T-helper 2 cell treated with Interferon-gamma antibody and Interleukin-4, amounts not matched to agents 5 μg/mL and 100 μg/mL, for 36 hours (primary cell): ENCODE measurements at regions not wholly inside any gene's neighbourhood (a gene's known extent, or its start where the extent isn't known, plus 50 kb on each side); places are given as distances from the start of the nearest gene placed in this dataset.

Source experiments
- DNase-seq: peaks from one replicate; pipeline ENCODE4 v3.0.0; 2021; ENCODE audit warnings: low spot score
- H3K27ac Mint-ChIP-seq: one replicate; pipeline ENCODE4 v1.8.0; 2021; ENCODE audit warnings: mild to moderate bottlenecking, mixed read lengths
- H3K27me3 Mint-ChIP-seq: one replicate; pipeline ENCODE4 v1.8.0; 2021; ENCODE audit warnings: low read depth, mixed read lengths
- H3K36me3 Mint-ChIP-seq: one replicate; pipeline ENCODE4 v1.8.0; 2021; ENCODE audit warnings: low read depth, mixed read lengths
- H3K4me1 Mint-ChIP-seq: one replicate; pipeline ENCODE4 v1.8.0; 2021; ENCODE audit warnings: low read depth, mixed read lengths
- H3K4me3 Mint-ChIP-seq: one replicate; pipeline ENCODE4 v1.8.0; 2022; ENCODE audit warnings: mild to moderate bottlenecking, moderate library complexity, mixed read lengths
- H3K9me3 Mint-ChIP-seq: one replicate; pipeline ENCODE4 v1.8.0; 2021; ENCODE audit warnings: mixed read lengths

GRCh38 chr2:104904889-104905288 is 51.0 kb downstream of the POU3F3 start:
- Mint-ChIP-seq H3K27ac (no peak overlapping the region), H3K27me3 (peaks cover 6% of the 10 kb centered on the region), H3K9me3 (no peaks in the 10 kb centered on the region), H3K4me3 (no peak overlapping the region), H3K4me1 (no peaks in the 10 kb centered on the region), H3K36me3 (no peaks in the 10 kb centered on the region)
- no peak for DNase-seq

- no peak overlapping the region for H3K27ac Mint-ChIP-seq
- no peaks in the 10 kb centered on the region for H3K4me1 Mint-ChIP-seq
- no peak overlapping the region for H3K4me3 Mint-ChIP-seq
- H3K9me3 Mint-ChIP-seq: no peaks in the 10 kb centered on the region
- H3K27me3 Mint-ChIP-seq: peaks cover 8% of the 10 kb centered on the region
- H3K36me3 Mint-ChIP-seq: no peaks in the 10 kb centered on the region
- DNase-seq: no peak
Measured at GRCh38 chr2:104909317-104909716, 55.4 kb downstream of the POU3F3 start.

- no peak for DNase-seq
- Mint-ChIP-seq H3K27ac (no peak overlapping the region), H3K4me1 (no peaks in the 10 kb centered on the region), H3K36me3 (no peaks in the 10 kb centered on the region), H3K27me3 (peaks cover 2% of the 10 kb centered on the region), H3K4me3 (no peak overlapping the region), H3K9me3 (no peaks in the 10 kb centered on the region)
Measured at GRCh38 chr2:104914509-104914908, 60.6 kb downstream of the POU3F3 start.

- Mint-ChIP-seq H3K4me3 (no peak overlapping the region), H3K9me3 (no peaks in the 10 kb centered on the region), H3K27ac (no peak overlapping the region), H3K27me3 (peaks cover 2% of the 10 kb centered on the region), H3K36me3 (no peaks in the 10 kb centered on the region), H3K4me1 (no peaks in the 10 kb centered on the region)
- DNase-seq: no peak
Measured at GRCh38 chr2:104915107-104915793, 61.3 kb downstream of the POU3F3 start.

GRCh38 chr2:104919127-104919526 is 65.2 kb downstream of the POU3F3 start:
- H3K27ac Mint-ChIP-seq: no peak overlapping the region
- no peak for DNase-seq
- H3K4me1 Mint-ChIP-seq: no peaks in the 10 kb centered on the region
- H3K36me3 Mint-ChIP-seq: no peaks in the 10 kb centered on the region
- H3K4me3 Mint-ChIP-seq: no peak overlapping the region
- H3K27me3 Mint-ChIP-seq: no peaks in the 10 kb centered on the region
- no peaks in the 10 kb centered on the region for H3K9me3 Mint-ChIP-seq

- Mint-ChIP-seq H3K27me3 (no peaks in the 10 kb centered on the region), H3K36me3 (no peaks in the 10 kb centered on the region), H3K4me1 (no peaks in the 10 kb centered on the region), H3K27ac (no peak overlapping the region), H3K4me3 (no peak overlapping the region), H3K9me3 (no peaks in the 10 kb centered on the region)
- no peak for DNase-seq
Measured at GRCh38 chr2:104923665-104924064, 69.8 kb downstream of the POU3F3 start.

- H3K27me3 Mint-ChIP-seq: no peaks in the 10 kb centered on the region
- no peaks in the 10 kb centered on the region for H3K36me3 Mint-ChIP-seq
- no peaks in the 10 kb centered on the region for H3K9me3 Mint-ChIP-seq
- no peak overlapping the region for H3K4me3 Mint-ChIP-seq
- DNase-seq: no peak
- H3K27ac Mint-ChIP-seq: no peak overlapping the region
- H3K4me1 Mint-ChIP-seq: no peaks in the 10 kb centered on the region
Measured at GRCh38 chr2:104929663-104930062, 75.7 kb downstream of the POU3F3 start.

GRCh38 chr2:104930732-104931131 is 76.8 kb downstream of the POU3F3 start:
- H3K4me3 Mint-ChIP-seq: no peak overlapping the region
- H3K36me3 Mint-ChIP-seq: no peaks in the 10 kb centered on the region
- no peak overlapping the region for H3K27ac Mint-ChIP-seq
- no peaks in the 10 kb centered on the region for H3K9me3 Mint-ChIP-seq
- DNase-seq: no peak
- H3K27me3 Mint-ChIP-seq: no peaks in the 10 kb centered on the region
- H3K4me1 Mint-ChIP-seq: no peaks in the 10 kb centered on the region

GRCh38 chr2:104932243-104932642 is 78.3 kb downstream of the POU3F3 start:
- H3K27me3 Mint-ChIP-seq: no peaks in the 10 kb centered on the region
- H3K9me3 Mint-ChIP-seq: no peaks in the 10 kb centered on the region
- no peaks in the 10 kb centered on the region for H3K4me1 Mint-ChIP-seq
- H3K36me3 Mint-ChIP-seq: no peaks in the 10 kb centered on the region
- H3K27ac Mint-ChIP-seq: no peak overlapping the region
- no peak for DNase-seq
- no peak overlapping the region for H3K4me3 Mint-ChIP-seq

GRCh38 chr2:104933151-104933917 is 79.4 kb downstream of the POU3F3 start:
- Mint-ChIP-seq H3K4me3 (no peak overlapping the region), H3K27me3 (peaks cover 1% of the 10 kb centered on the region), H3K27ac (no peak overlapping the region), H3K4me1 (peaks cover 1% of the 10 kb centered on the region), H3K36me3 (no peaks in the 10 kb centered on the region), H3K9me3 (no peaks in the 10 kb centered on the region)
- no peak for DNase-seq

GRCh38 chr2:104936527-104936926 is 82.6 kb downstream of the POU3F3 start:
- no peak for DNase-seq
- Mint-ChIP-seq H3K36me3 (no peaks in the 10 kb centered on the region), H3K9me3 (no peaks in the 10 kb centered on the region), H3K4me3 (no peak overlapping the region), H3K27me3 (peaks cover 5% of the 10 kb centered on the region), H3K27ac (no peak overlapping the region), H3K4me1 (peaks cover 3% of the 10 kb centered on the region)

- H3K4me1 Mint-ChIP-seq: peaks cover 3% of the 10 kb centered on the region
- no peaks in the 10 kb centered on the region for H3K36me3 Mint-ChIP-seq
- no peaks in the 10 kb centered on the region for H3K9me3 Mint-ChIP-seq
- peak overlapping the region; percentile 45 for H3K4me3 Mint-ChIP-seq
- H3K27ac Mint-ChIP-seq: no peak overlapping the region
- no peak for DNase-seq
- peaks cover 7% of the 10 kb centered on the region for H3K27me3 Mint-ChIP-seq
Measured at GRCh38 chr2:104938231-104938941, 84.5 kb downstream of the POU3F3 start.

- Mint-ChIP-seq H3K36me3 (no peaks in the 10 kb centered on the region), H3K27ac (no peak overlapping the region), H3K27me3 (peaks cover 7% of the 10 kb centered on the region), H3K4me3 (no peak overlapping the region), H3K4me1 (peaks cover 3% of the 10 kb centered on the region), H3K9me3 (no peaks in the 10 kb centered on the region)
- DNase-seq: no peak
Measured at GRCh38 chr2:104939570-104940217, 85.8 kb downstream of the POU3F3 start.

- DNase-seq: no peak
- Mint-ChIP-seq H3K36me3 (no peaks in the 10 kb centered on the region), H3K27ac (no peak overlapping the region), H3K27me3 (peaks cover 5% of the 10 kb centered on the region), H3K4me1 (no peaks in the 10 kb centered on the region), H3K9me3 (no peaks in the 10 kb centered on the region), H3K4me3 (no peak overlapping the region)
Measured at GRCh38 chr2:104944495-104944894, 90.6 kb downstream of the POU3F3 start.
